MM.1S (cell line): ENCODE measurements at regions not wholly inside any gene's neighbourhood (a gene's known extent, or its start where the extent isn't known, plus 50 kb on each side); places are given as distances from the start of the nearest gene placed in this dataset.

Experiments
- EZH2 ChIP-seq: fragments of 300-600 bp; sonication (generic); optimal IDR thresholded peaks from 2 replicates; pipeline ENCODE3; 2017; ENCODE audit warnings: low read depth, mild to moderate bottlenecking, antibody characterized with exemption, low read length, mixed read lengths
- EZH2phosphoT487 ChIP-seq: fragments of 300-600 bp; sonication (generic); IDR thresholded peaks from 2 replicates; pipeline ENCODE4 v1.6.1; 2018; ENCODE audit warnings: antibody characterized with exemption, low read length
- TF ChIP-seq, protein P1 (sequence below): fragments of 300-600 bp; sonication (generic); IDR thresholded peaks from 2 replicates; pipeline ENCODE4 v1.5.1; 2016; ENCODE audit warnings: antibody characterized with exemption, low read length, mixed read lengths

GRCh38 chr3:110598847-110599490 is 472.6 kb upstream of the NECTIN3 start:
- TF ChIP-seq, protein P1, sequence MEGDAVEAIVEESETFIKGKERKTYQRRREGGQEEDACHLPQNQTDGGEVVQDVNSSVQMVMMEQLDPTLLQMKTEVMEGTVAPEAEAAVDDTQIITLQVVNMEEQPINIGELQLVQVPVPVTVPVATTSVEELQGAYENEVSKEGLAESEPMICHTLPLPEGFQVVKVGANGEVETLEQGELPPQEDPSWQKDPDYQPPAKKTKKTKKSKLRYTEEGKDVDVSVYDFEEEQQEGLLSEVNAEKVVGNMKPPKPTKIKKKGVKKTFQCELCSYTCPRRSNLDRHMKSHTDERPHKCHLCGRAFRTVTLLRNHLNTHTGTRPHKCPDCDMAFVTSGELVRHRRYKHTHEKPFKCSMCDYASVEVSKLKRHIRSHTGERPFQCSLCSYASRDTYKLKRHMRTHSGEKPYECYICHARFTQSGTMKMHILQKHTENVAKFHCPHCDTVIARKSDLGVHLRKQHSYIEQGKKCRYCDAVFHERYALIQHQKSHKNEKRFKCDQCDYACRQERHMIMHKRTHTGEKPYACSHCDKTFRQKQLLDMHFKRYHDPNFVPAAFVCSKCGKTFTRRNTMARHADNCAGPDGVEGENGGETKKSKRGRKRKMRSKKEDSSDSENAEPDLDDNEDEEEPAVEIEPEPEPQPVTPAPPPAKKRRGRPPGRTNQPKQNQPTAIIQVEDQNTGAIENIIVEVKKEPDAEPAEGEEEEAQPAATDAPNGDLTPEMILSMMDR = no peak
- TF ChIP-seq EZH2phosphoT487 = no peak
- no peak for TF ChIP-seq EZH2
